HEK293 (cell line): ENCODE measurements at regions not wholly inside any gene's neighbourhood (a gene's known extent, or its start where the extent isn't known, plus 50 kb on each side); places are given as distances from the start of the nearest gene placed in this dataset.

ENCODE experiments used
- KLF7 ChIP-seq: fragments of 450-650 bp; formaldehyde crosslinking; IDR thresholded peaks from 2 replicates; pipeline ENCODE4 v1.5.1; 2016; ENCODE audit warnings: missing biosample characterization, missing genetic modification characterization, borderline replicate concordance
- REPIN1 ChIP-seq: fragments of 450-650 bp; formaldehyde crosslinking; IDR thresholded peaks from 2 replicates; pipeline ENCODE4 v1.5.1; 2017; ENCODE audit warnings: missing biosample characterization, missing genetic modification characterization, low read depth
- TCF7L2 ChIP-seq: IDR thresholded peaks from 2 replicates; pipeline ENCODE4 v1.6.1; 2011; ENCODE audit warnings: low read depth, mild to moderate bottlenecking, inconsistent platforms, low read length, moderate library complexity, borderline replicate concordance
- YY1 ChIP-seq: fragments of 450-650 bp; formaldehyde crosslinking; IDR thresholded peaks from 2 replicates; pipeline ENCODE4 v1.5.1; 2018; ENCODE audit warnings: missing biosample characterization, missing genetic modification characterization
- ZBTB48 ChIP-seq: fragments of 450-650 bp; formaldehyde crosslinking; IDR thresholded peaks from 2 replicates; pipeline ENCODE4 v1.5.1; 2016; ENCODE audit warnings: missing biosample characterization, missing genetic modification characterization
- ZNF10 ChIP-seq: fragments of 450-650 bp; formaldehyde crosslinking; IDR thresholded peaks from 2 replicates; pipeline ENCODE4 v1.5.1; 2017; ENCODE audit warnings: missing biosample characterization, missing genetic modification characterization
- TF ChIP-seq, protein P1 (sequence below): fragments of 450-650 bp; formaldehyde crosslinking; IDR thresholded peaks from 2 replicates; pipeline ENCODE4 v1.5.1; 2016; ENCODE audit warnings: missing biosample characterization, missing genetic modification characterization
- TF ChIP-seq, protein P2 (sequence below): fragments of 450-650 bp; formaldehyde crosslinking; IDR thresholded peaks from 2 replicates; pipeline ENCODE4 v1.5.1; 2016; ENCODE audit warnings: missing biosample characterization, missing genetic modification characterization, borderline replicate concordance

DNA sequence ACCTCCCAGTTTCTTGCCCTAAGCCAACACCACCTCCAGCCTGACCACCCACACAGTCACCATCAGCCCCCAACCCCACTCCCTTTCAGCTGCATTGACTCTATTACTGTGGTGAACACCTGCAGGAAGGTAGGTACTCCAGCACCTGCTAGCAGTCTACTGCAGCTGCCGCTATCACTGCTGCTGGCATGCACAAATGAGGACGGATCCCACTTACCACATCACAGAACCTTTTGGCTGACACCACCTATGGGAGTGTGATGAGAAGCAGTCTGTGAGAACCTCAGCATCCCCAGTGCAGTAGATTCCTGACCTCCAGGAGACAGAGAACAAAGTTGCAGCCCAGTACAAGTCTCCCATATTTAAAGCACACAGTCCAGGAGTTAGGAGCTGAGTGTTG lies 71.9 kb downstream of the ANXA1 start:
- TF ChIP-seq YY1 (no peak), ZNF10 (no peak), ZBTB48 (tag by site-specific recombination) (no peak), TCF7L2 (no peak), KLF7 (tag by site-specific recombination) (no peak), REPIN1 (tag by site-specific recombination) (no peak)
- TF ChIP-seq, protein P1, sequence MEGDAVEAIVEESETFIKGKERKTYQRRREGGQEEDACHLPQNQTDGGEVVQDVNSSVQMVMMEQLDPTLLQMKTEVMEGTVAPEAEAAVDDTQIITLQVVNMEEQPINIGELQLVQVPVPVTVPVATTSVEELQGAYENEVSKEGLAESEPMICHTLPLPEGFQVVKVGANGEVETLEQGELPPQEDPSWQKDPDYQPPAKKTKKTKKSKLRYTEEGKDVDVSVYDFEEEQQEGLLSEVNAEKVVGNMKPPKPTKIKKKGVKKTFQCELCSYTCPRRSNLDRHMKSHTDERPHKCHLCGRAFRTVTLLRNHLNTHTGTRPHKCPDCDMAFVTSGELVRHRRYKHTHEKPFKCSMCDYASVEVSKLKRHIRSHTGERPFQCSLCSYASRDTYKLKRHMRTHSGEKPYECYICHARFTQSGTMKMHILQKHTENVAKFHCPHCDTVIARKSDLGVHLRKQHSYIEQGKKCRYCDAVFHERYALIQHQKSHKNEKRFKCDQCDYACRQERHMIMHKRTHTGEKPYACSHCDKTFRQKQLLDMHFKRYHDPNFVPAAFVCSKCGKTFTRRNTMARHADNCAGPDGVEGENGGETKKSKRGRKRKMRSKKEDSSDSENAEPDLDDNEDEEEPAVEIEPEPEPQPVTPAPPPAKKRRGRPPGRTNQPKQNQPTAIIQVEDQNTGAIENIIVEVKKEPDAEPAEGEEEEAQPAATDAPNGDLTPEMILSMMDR: no peak
- TF ChIP-seq, protein P2, sequence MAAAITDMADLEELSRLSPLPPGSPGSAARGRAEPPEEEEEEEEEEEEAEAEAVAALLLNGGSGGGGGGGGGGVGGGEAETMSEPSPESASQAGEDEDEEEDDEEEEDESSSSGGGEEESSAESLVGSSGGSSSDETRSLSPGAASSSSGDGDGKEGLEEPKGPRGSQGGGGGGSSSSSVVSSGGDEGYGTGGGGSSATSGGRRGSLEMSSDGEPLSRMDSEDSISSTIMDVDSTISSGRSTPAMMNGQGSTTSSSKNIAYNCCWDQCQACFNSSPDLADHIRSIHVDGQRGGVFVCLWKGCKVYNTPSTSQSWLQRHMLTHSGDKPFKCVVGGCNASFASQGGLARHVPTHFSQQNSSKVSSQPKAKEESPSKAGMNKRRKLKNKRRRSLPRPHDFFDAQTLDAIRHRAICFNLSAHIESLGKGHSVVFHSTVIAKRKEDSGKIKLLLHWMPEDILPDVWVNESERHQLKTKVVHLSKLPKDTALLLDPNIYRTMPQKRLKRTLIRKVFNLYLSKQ (tag by site-specific recombination): no peak
